ENCODE measurements at regions not wholly inside any gene's neighbourhood (a gene's known extent, or its start where the extent isn't known, plus 50 kb on each side); places are given as distances from the start of the nearest gene placed in this dataset.

GRCh38 chr3:191137708-191138107 is 61.3 kb upstream of the OSTN start:
- Histone ChIP-seq H3F3A (replicated peaks; ENCODE audit: low read depth) (no peaks in the 10 kb centered on the region), H3K4me1 (ENCODE audit: insufficient read depth) (no peaks in the 10 kb centered on the region), H3K27me3 (ENCODE audit: insufficient read depth) (no peaks in the 10 kb centered on the region), H3K4me2 (no peak overlapping the region), H2AFZ (no peak overlapping the region), H3K36me3 (ENCODE audit: insufficient read depth) (no peaks in the 10 kb centered on the region), H3K9me2 (ENCODE audit: insufficient read depth) (no peaks in the 10 kb centered on the region), H4K20me1 (replicated peaks; ENCODE audit: insufficient read depth) (no peaks in the 10 kb centered on the region), H3K27ac (ENCODE audit: low read depth) (no peak overlapping the region), H3K79me2 (replicated peaks; ENCODE audit: insufficient read depth) (no peaks in the 10 kb centered on the region), H3K4me3 (no peak overlapping the region)
- Mint-ChIP-seq H3K4me1 (no peaks in the 10 kb centered on the region), H3K27ac (no peak overlapping the region), H3K36me3 (ENCODE audit: low read depth) (no peaks in the 10 kb centered on the region; the same call in 2 of the 3 replicates), H3K9me3 (no peaks in the 10 kb centered on the region), H3K4me3 (no peak overlapping the region), H3K27me3 (ENCODE audit: insufficient read depth, low read depth, poor library complexity) (no peaks in the 10 kb centered on the region)
- TF ChIP-seq NANOG (IDR thresholded peaks at IDR 0.05; ENCODE audit: borderline replicate concordance) (no peak), ZNF462 (CRISPR knock-in tag; IDR thresholded peaks at IDR 0.05) (no peak), JUNB (IDR thresholded peaks at IDR 0.05; ENCODE audit: unreplicated experiment) (no peak), CTCF (conservative IDR thresholded peaks at IDR 0.05; ENCODE audit: low read depth in 2 of 2) (no peak), ZNF114 (CRISPR knock-in tag; IDR thresholded peaks at IDR 0.05) (no peak)
- ATAC-seq (no peak), DNase-seq (ENCODE audit: low spot score) (no peak)

Data from GM23338 (cell line).